Mesodermal cell (in vitro differentiated cells): ENCODE measurements at regions not wholly inside any gene's neighbourhood (a gene's known extent, or its start where the extent isn't known, plus 50 kb on each side); places are given as distances from the start of the nearest gene placed in this dataset.

Experiments
- H3K27ac ChIP-seq: 2 replicates; pipeline ENCODE4 v1.7.0; 2013; ENCODE audit warnings: mild to moderate bottlenecking, low read depth, low read length, moderate library complexity; ENCODE audit not compliant: severe bottlenecking
- H3K36me3 ChIP-seq: 2 replicates; pipeline ENCODE4 v1.7.1; 2013; ENCODE audit warnings: mild to moderate bottlenecking, low read length, moderate library complexity; ENCODE audit not compliant: control insufficient read depth, insufficient read depth
- H3K4me1 ChIP-seq: one replicate; pipeline ENCODE4 v1.7.1; 2013; ENCODE audit warnings: mild to moderate bottlenecking, low read length; ENCODE audit not compliant: insufficient read depth, control insufficient read depth, poor library complexity, severe bottlenecking
- H3K4me3 ChIP-seq: 2 replicates; pipeline ENCODE4 v1.7.0; 2013; ENCODE audit warnings: low read length, control low read depth, mild to moderate bottlenecking; ENCODE audit not compliant: insufficient read depth, poor library complexity, severe bottlenecking; ENCODE audit errors: extremely low read depth
- H3K9me3 ChIP-seq: 2 replicates; pipeline ENCODE4 v1.7.1; 2013; ENCODE audit warnings: mild to moderate bottlenecking, low read length, moderate library complexity; ENCODE audit not compliant: control insufficient read depth
- WGBS, 2 experiments: methylation state at CpG; one replicate each; pipeline ENCODE4 v1.1.5; 2013; ENCODE audit warnings: missing lambda C conversion rate in 2 of 2; ENCODE audit not compliant: insufficient coverage in 2 of 2; 5-methylcytosine and 5-hydroxymethylcytosine counted together

- WGBS, 2 experiments: 83 to 89% methylated on average over 1 of the region's 1 CpG
Observed at GRCh38 chr16:10232757-10233156, 50.5 kb upstream of the GRIN2A start.

GRCh38 chr16:10239640-10240039 is 57.4 kb upstream of the GRIN2A start:
- Histone ChIP-seq H3K9me3 (no peaks in the 10 kb centered on the region), H3K4me1 (peaks cover 10% of the 10 kb centered on the region), H3K4me3 (no peak overlapping the region), H3K27ac (no peak overlapping the region), H3K36me3 (no peaks in the 10 kb centered on the region)
- 45 to 66% methylated on average over 4 to 5 of the region's 8 CpGs for WGBS, 2 experiments

More at GRCh38 chr16:10232757-10233156, 50.5 kb upstream of the GRIN2A start:
- H3K4me1 ChIP-seq: no peaks in the 10 kb centered on the region
- no peak overlapping the region for H3K4me3 ChIP-seq
- H3K36me3 ChIP-seq: no peaks in the 10 kb centered on the region
- H3K9me3 ChIP-seq: peaks cover 9% of the 10 kb centered on the region
- H3K27ac ChIP-seq: no peak overlapping the region

- H3K27ac ChIP-seq: no peak overlapping the region
- H3K4me1 ChIP-seq: peaks cover 10% of the 10 kb centered on the region
- H3K36me3 ChIP-seq: no peaks in the 10 kb centered on the region
- WGBS, 2 experiments: 92% methylated on average over 5 of the region's 7 CpGs
- H3K9me3 ChIP-seq: no peaks in the 10 kb centered on the region
- no peak overlapping the region for H3K4me3 ChIP-seq
Observed at GRCh38 chr16:10240854-10241613, 58.8 kb upstream of the GRIN2A start.

GRCh38 chr16:10242097-10242496 is 59.9 kb upstream of the GRIN2A start:
- H3K4me3 ChIP-seq: no peak overlapping the region
- H3K9me3 ChIP-seq: no peaks in the 10 kb centered on the region
- H3K36me3 ChIP-seq: no peaks in the 10 kb centered on the region
- H3K27ac ChIP-seq: no peak overlapping the region
- WGBS, 2 experiments: 69 to 76% methylated on average over 2 of the region's 2 CpGs
- peaks cover 10% of the 10 kb centered on the region for H3K4me1 ChIP-seq

GRCh38 chr16:10242916-10243315 is 60.7 kb upstream of the GRIN2A start:
- Histone ChIP-seq H3K36me3 (no peaks in the 10 kb centered on the region), H3K4me3 (no peak overlapping the region), H3K27ac (no peak overlapping the region), H3K9me3 (no peaks in the 10 kb centered on the region), H3K4me1 (peaks cover 10% of the 10 kb centered on the region)
- WGBS, 2 experiments: 93 to 100% methylated on average over 5 to 6 of the region's 6 CpGs

- peaks cover 10% of the 10 kb centered on the region for H3K4me1 ChIP-seq
- no peak overlapping the region for H3K4me3 ChIP-seq
- WGBS, 2 experiments: 83 to 84% methylated on average over 7 of the region's 10 CpGs
- no peaks in the 10 kb centered on the region for H3K9me3 ChIP-seq
- H3K27ac ChIP-seq: no peak overlapping the region
- H3K36me3 ChIP-seq: no peaks in the 10 kb centered on the region
Observed at GRCh38 chr16:10245002-10245401, 62.8 kb upstream of the GRIN2A start.

- Histone ChIP-seq H3K4me3 (no peak overlapping the region), H3K27ac (no peak overlapping the region), H3K36me3 (no peaks in the 10 kb centered on the region), H3K9me3 (no peaks in the 10 kb centered on the region), H3K4me1 (no peaks in the 10 kb centered on the region)
- WGBS, 2 experiments: 72 to 75% methylated on average over 12 of the region's 12 CpGs
Observed at GRCh38 chr16:10250137-10250828, 68.1 kb upstream of the GRIN2A start.

- 93 to 99% methylated on average over 25 to 26 of the region's 31 CpGs for WGBS, 2 experiments
- Histone ChIP-seq H3K27ac (no peak overlapping the region), H3K9me3 (no peaks in the 10 kb centered on the region), H3K4me1 (no peaks in the 10 kb centered on the region), H3K4me3 (no peak overlapping the region), H3K36me3 (no peaks in the 10 kb centered on the region)
Observed at GRCh38 chr16:10252155-10252554, 69.9 kb upstream of the GRIN2A start.

GRCh38 chr16:10253409-10253808 is 71.2 kb upstream of the GRIN2A start:
- H3K4me3 ChIP-seq: no peak overlapping the region
- no peaks in the 10 kb centered on the region for H3K4me1 ChIP-seq
- no peaks in the 10 kb centered on the region for H3K36me3 ChIP-seq
- no peak overlapping the region for H3K27ac ChIP-seq
- no peaks in the 10 kb centered on the region for H3K9me3 ChIP-seq
- WGBS, 2 experiments: 92% methylated on average over 9 of the region's 10 CpGs

GRCh38 chr16:10255728-10256127 is 73.5 kb upstream of the GRIN2A start:
- no peaks in the 10 kb centered on the region for H3K9me3 ChIP-seq
- H3K36me3 ChIP-seq: no peaks in the 10 kb centered on the region
- no peak overlapping the region for H3K4me3 ChIP-seq
- H3K4me1 ChIP-seq: no peaks in the 10 kb centered on the region
- 88 to 100% methylated on average over 3 of the region's 3 CpGs for WGBS, 2 experiments
- no peak overlapping the region for H3K27ac ChIP-seq
